Panc1 (cell line): ENCODE measurements at regions not wholly inside any gene's neighbourhood (a gene's known extent, or its start where the extent isn't known, plus 50 kb on each side); places are given as distances from the start of the nearest gene placed in this dataset.

Source experiments
- ATAC-seq: fragments of 200-7000 bp; cut with Tn5 transposase; 2 replicates; pipeline ENCODE4 v1.9.1; 2020; ENCODE audit warnings: mild to moderate bottlenecking, moderate library complexity
- BruUV-seq: library from RNA; stranded (reverse); fragments of 400-500 nt; replicated peaks from 2 replicates; lab custom pipeline; 2021; lab: Mats Ljungman, UMichigan
- CTCF ChIA-PET: fragments of 300-600 bp; sonication (Branson Sonifier 250); formaldehyde crosslinking; loops from one replicate; lab custom pipeline; 2022; ENCODE audit warnings: antibody characterized with exemption; lab: Charles Lee
- POLR2A ChIA-PET: fragments of 300-600 bp; sonication (Branson Sonifier 250); formaldehyde crosslinking; loops from one replicate; lab custom pipeline; 2022; ENCODE audit warnings: antibody characterized with exemption; lab: Charles Lee
- DNase-seq: peaks from one replicate; pipeline ENCODE4 v3.0.0-alpha.2; 2010; ENCODE audit warnings: low read depth, low spot score
- H3K27ac ChIP-seq: 2 replicates; pipeline ENCODE4 v1.5.1; 2011; ENCODE audit warnings: mild to moderate bottlenecking, low read length, inconsistent platforms
- H3K27me3 ChIP-seq: fragments of 200-500 bp; sonication (Bioruptor generic); 2 replicates; pipeline ENCODE4 v1.6.0; 2014; ENCODE audit warnings: low read length, inconsistent platforms; ENCODE audit not compliant: control insufficient read depth, insufficient read depth
- H3K36me3 ChIP-seq: fragments of 200-500 bp; sonication (Bioruptor generic); 2 replicates; pipeline ENCODE4 v1.5.1; 2014; ENCODE audit warnings: inconsistent platforms, mild to moderate bottlenecking, low read length, moderate library complexity; ENCODE audit not compliant: control insufficient read depth, insufficient read depth
- H3K4me1 ChIP-seq: 2 replicates; pipeline ENCODE4 v1.5.1; 2011; ENCODE audit warnings: inconsistent platforms, mild to moderate bottlenecking, low read length, moderate library complexity; ENCODE audit not compliant: control insufficient read depth, insufficient read depth
- H3K4me3 ChIP-seq, 2 experiments: 2 replicates each; pipeline ENCODE4 v1.5.1; 2011 to 2012; ENCODE audit warnings: low read depth in 2 of 2, low read length in 2 of 2, mild to moderate bottlenecking in 2 of 2, inconsistent platforms in 1 of 2, moderate library complexity in 1 of 2
- H3K9me3 ChIP-seq: fragments of 200-500 bp; sonication (Bioruptor generic); 2 replicates; pipeline ENCODE4 v1.5.1; 2014; ENCODE audit warnings: low read depth, mild to moderate bottlenecking, inconsistent platforms, low read length, moderate library complexity; ENCODE audit not compliant: control insufficient read depth, insufficient read depth
- POLR2AphosphoS5 ChIP-seq: IDR thresholded peaks from 2 replicates; pipeline ENCODE4 v1.6.1; 2012; ENCODE audit warnings: mild to moderate bottlenecking, low read depth, low read length, moderate library complexity
- SIN3A ChIP-seq: IDR thresholded peaks from 2 replicates; pipeline ENCODE4 v1.6.1; 2012; ENCODE audit warnings: low read depth, mild to moderate bottlenecking, low read length, moderate library complexity, borderline replicate concordance; ENCODE audit not compliant: insufficient read depth
- TCF7L2 ChIP-seq: IDR thresholded peaks from 2 replicates; pipeline ENCODE4 v1.6.1; 2011; ENCODE audit warnings: mild to moderate bottlenecking, low read depth, low read length, inconsistent platforms
- in situ Hi-C: cut with HindIII; loops from 2 replicates; pipeline ENCODE4 v1.10.0; 2016; ENCODE audit warnings: low sequenced_read_pairs, low pct_unique_long_range_greater_than_20kb
- intact Hi-C: fragments of 100-400 bp; cut with micrococcal nuclease; formaldehyde crosslinking; loops from one replicate; pipeline ENCODE4 v1.10.0; 2022; ENCODE audit not compliant: unreplicated experiment
- TF ChIP-seq, protein P1 (sequence below), 2 experiments: IDR thresholded peaks; 2 replicates each; pipeline ENCODE4 v1.6.1; 2011 to 2012; ENCODE audit warnings: low read depth in 2 of 2, control low read depth in 1 of 2, low read length in 1 of 2, mild to moderate bottlenecking in 1 of 2, moderate library complexity in 1 of 2; ENCODE audit not compliant: insufficient read depth in 1 of 2
- TF ChIP-seq, protein P2 (sequence below): fragments of 450-650 bp; IDR thresholded peaks from 2 replicates; pipeline ENCODE4 v1.5.1; 2017; ENCODE audit warnings: mild to moderate bottlenecking

DNA sequence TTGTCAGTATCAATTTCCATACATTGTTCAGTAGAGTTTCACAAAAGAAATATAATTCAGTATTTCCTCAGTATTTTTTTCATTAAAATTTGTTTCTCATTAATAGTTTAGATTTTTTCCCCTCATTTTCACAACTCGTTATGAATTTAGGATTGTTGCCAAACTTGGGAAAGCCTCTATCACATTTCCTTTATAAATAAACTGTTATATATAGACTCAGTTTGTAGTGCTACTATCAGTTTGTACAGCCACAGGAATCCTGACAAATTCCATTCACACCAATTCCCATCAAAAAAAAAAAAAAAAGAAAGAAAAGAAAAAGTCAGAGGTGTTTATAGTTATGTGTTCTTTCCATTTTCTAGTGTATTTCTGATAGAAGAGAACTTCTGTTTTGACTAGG lies 123.3 kb upstream of the DCC start:
- CTCF ChIA-PET = no interaction called here
- no TSS peak for BruUV-seq
- Histone ChIP-seq H3K9me3 (no peaks in the 10 kb centered on the region), H3K27ac (no peak overlapping the region), H3K36me3 (no peaks in the 10 kb centered on the region), H3K27me3 (no peaks in the 10 kb centered on the region), H3K4me3 (no peak overlapping the region), H3K4me1 (no peaks in the 10 kb centered on the region)
- in situ Hi-C loops = no loop called here
- DNase-seq = no peak
- intact Hi-C loops = no loop called here
- POLR2A ChIA-PET = no interaction called here
- no peak for ATAC-seq
- TF ChIP-seq, protein P1, sequence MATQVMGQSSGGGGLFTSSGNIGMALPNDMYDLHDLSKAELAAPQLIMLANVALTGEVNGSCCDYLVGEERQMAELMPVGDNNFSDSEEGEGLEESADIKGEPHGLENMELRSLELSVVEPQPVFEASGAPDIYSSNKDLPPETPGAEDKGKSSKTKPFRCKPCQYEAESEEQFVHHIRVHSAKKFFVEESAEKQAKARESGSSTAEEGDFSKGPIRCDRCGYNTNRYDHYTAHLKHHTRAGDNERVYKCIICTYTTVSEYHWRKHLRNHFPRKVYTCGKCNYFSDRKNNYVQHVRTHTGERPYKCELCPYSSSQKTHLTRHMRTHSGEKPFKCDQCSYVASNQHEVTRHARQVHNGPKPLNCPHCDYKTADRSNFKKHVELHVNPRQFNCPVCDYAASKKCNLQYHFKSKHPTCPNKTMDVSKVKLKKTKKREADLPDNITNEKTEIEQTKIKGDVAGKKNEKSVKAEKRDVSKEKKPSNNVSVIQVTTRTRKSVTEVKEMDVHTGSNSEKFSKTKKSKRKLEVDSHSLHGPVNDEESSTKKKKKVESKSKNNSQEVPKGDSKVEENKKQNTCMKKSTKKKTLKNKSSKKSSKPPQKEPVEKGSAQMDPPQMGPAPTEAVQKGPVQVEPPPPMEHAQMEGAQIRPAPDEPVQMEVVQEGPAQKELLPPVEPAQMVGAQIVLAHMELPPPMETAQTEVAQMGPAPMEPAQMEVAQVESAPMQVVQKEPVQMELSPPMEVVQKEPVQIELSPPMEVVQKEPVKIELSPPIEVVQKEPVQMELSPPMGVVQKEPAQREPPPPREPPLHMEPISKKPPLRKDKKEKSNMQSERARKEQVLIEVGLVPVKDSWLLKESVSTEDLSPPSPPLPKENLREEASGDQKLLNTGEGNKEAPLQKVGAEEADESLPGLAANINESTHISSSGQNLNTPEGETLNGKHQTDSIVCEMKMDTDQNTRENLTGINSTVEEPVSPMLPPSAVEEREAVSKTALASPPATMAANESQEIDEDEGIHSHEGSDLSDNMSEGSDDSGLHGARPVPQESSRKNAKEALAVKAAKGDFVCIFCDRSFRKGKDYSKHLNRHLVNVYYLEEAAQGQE (IDR thresholded peaks at IDR 0.05; ENCODE audit: insufficient read depth in 1 of 2, low read depth in 2 of 2, low read length in 1 of 2) = no peak
- TF ChIP-seq TCF7L2 = no peak
- TF ChIP-seq POLR2AphosphoS5 = no peak
- no peak for TF ChIP-seq SIN3A
- TF ChIP-seq, protein P2, sequence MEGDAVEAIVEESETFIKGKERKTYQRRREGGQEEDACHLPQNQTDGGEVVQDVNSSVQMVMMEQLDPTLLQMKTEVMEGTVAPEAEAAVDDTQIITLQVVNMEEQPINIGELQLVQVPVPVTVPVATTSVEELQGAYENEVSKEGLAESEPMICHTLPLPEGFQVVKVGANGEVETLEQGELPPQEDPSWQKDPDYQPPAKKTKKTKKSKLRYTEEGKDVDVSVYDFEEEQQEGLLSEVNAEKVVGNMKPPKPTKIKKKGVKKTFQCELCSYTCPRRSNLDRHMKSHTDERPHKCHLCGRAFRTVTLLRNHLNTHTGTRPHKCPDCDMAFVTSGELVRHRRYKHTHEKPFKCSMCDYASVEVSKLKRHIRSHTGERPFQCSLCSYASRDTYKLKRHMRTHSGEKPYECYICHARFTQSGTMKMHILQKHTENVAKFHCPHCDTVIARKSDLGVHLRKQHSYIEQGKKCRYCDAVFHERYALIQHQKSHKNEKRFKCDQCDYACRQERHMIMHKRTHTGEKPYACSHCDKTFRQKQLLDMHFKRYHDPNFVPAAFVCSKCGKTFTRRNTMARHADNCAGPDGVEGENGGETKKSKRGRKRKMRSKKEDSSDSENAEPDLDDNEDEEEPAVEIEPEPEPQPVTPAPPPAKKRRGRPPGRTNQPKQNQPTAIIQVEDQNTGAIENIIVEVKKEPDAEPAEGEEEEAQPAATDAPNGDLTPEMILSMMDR = no peak

DNA sequence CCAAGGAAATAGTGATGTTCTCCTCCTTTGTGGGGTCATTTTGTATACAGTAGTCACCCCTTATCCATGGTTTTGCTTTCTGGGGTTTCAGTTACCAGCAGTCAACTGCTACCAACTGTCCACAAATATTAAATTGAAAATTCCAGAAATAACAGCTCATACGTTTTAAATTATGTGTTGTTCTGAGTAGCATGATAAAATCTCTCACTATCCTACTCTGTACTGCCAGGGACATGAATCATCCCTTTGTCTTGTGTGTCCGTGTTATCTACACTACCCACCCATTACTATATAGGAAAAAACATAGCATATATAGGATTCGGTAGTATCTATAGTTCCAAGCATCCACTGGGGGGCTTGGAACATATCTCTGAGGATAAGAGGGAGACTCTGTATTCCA lies 120.9 kb upstream of the DCC start:
- Histone ChIP-seq H3K36me3 (no peaks in the 10 kb centered on the region), H3K4me3 (no peak overlapping the region), H3K27ac (no peak overlapping the region), H3K27me3 (no peaks in the 10 kb centered on the region), H3K4me1 (no peaks in the 10 kb centered on the region), H3K9me3 (no peaks in the 10 kb centered on the region)
- BruUV-seq = no TSS peak
- TF ChIP-seq, protein P2 = no peak
- TF ChIP-seq, protein P1 (IDR thresholded peaks at IDR 0.05; ENCODE audit: insufficient read depth in 1 of 2, low read depth in 2 of 2, low read length in 1 of 2) = no peak
- TF ChIP-seq SIN3A = no peak
- intact Hi-C loops (no loop called here), in situ Hi-C loops (no loop called here)
- POLR2A ChIA-PET = interaction anchor here (0.6 kb wide), 1 partner anchor 802 kb away, joined by 3 read pairs; no protein-coding TSS in a partner anchor
- CTCF ChIA-PET = no interaction called here
- no peak for ATAC-seq
- no peak for DNase-seq
